H1 (cell line): ENCODE measurements at regions not wholly inside any gene's neighbourhood (a gene's known extent, or its start where the extent isn't known, plus 50 kb on each side); places are given as distances from the start of the nearest gene placed in this dataset.

Experiments used
- CTCF ChIA-PET: fragments of 300-600 bp; sonication (Branson Sonifier 250); formaldehyde crosslinking; loops from one replicate; lab custom pipeline; 2021; ENCODE audit not compliant: partially characterized antibody; lab: Charles Lee
- POLR2A ChIA-PET: fragments of 300-600 bp; sonication (Branson Sonifier 250); formaldehyde crosslinking; loops from one replicate; lab custom pipeline; 2021; ENCODE audit warnings: inconsistent platforms; ENCODE audit not compliant: partially characterized antibody; lab: Charles Lee
- DNase-seq, 2 experiments: peaks; one replicate each; pipeline versions ENCODE4 v3.0.0 to v3.0.0-alpha.2; 2010 to 2022; ENCODE audit warnings: low spot score in 2 of 2, low read depth in 1 of 2, mixed read lengths in 1 of 2
- FAIRE-seq: peaks from 2 replicates; lab custom pipeline; 2011; peaks lifted over from hg19 to GRCh38; lab: Jason Lieb, UNC
- H2AFZ ChIP-seq: 2 replicates; pipeline ENCODE4 v1.8.1; 2012; ENCODE audit warnings: low read length, inconsistent platforms
- H2AK5ac ChIP-seq: 2 replicates; pipeline ENCODE4 v1.6.1; 2013; ENCODE audit warnings: low read depth, low read length
- H2BK120ac ChIP-seq: replicated peaks from 2 replicates; pipeline ENCODE3; 2013; ENCODE audit warnings: low read depth, low read length, inconsistent platforms
- H2BK12ac ChIP-seq: 2 replicates; pipeline ENCODE4 v1.6.1; 2013; ENCODE audit warnings: low read depth, low read length
- H2BK15ac ChIP-seq: 2 replicates; pipeline ENCODE4 v1.6.1; 2013; ENCODE audit warnings: low read length
- H2BK20ac ChIP-seq: 2 replicates; pipeline ENCODE4 v1.6.1; 2013; ENCODE audit warnings: low read length
- H2BK5ac ChIP-seq: 2 replicates; pipeline ENCODE4 v1.6.1; 2013; ENCODE audit warnings: low read depth, low read length
- H3K14ac ChIP-seq: 2 replicates; pipeline ENCODE4 v1.6.1; 2013; ENCODE audit warnings: inconsistent platforms; ENCODE audit not compliant: insufficient read length
- H3K18ac ChIP-seq: 2 replicates; pipeline ENCODE4 v1.6.1; 2013; ENCODE audit warnings: low read length; ENCODE audit errors: extremely low read depth
- H3K23ac ChIP-seq: 2 replicates; pipeline ENCODE4 v1.6.1; 2013; ENCODE audit warnings: inconsistent platforms; ENCODE audit not compliant: insufficient read length
- H3K23me2 ChIP-seq: 2 replicates; pipeline ENCODE4 v1.6.1; 2013; ENCODE audit warnings: low read depth, low read length
- H3K27ac ChIP-seq: 2 replicates; pipeline ENCODE4 v1.6.1; 2011; ENCODE audit warnings: low read depth, low read length, inconsistent platforms
- H3K27me3 ChIP-seq, 4 experiments: replicated peaks in 1 of 4; 1 replicate in 1 of 4; 2 replicates in 3 of 4; pipeline versions ENCODE4 v1.6.1 to v1.8.1; 2011 to 2013; ENCODE audit warnings: low read length in 3 of 4, mild to moderate bottlenecking in 3 of 4, inconsistent platforms in 2 of 4, mixed read lengths in 2 of 4, moderate library complexity in 1 of 4; ENCODE audit not compliant: control insufficient read depth in 3 of 4, insufficient read depth in 3 of 4; ENCODE audit errors: extremely low read depth in 1 of 4
- H3K36me3 ChIP-seq, 4 experiments: 2 replicates each; pipeline versions ENCODE4 v1.6.1 to v1.8.1; 2011 to 2013; ENCODE audit warnings: mild to moderate bottlenecking in 4 of 4, low read length in 3 of 4, moderate library complexity in 2 of 4, control low read depth in 1 of 4, inconsistent platforms in 1 of 4; ENCODE audit not compliant: insufficient read depth in 4 of 4, control insufficient read depth in 2 of 4
- H3K4ac ChIP-seq: replicated peaks from 2 replicates; pipeline ENCODE3; 2013; ENCODE audit warnings: low read length, low read depth, mixed read lengths, inconsistent platforms; ENCODE audit not compliant: insufficient read length
- H3K4me1 ChIP-seq, 4 experiments: replicated peaks in 1 of 4; 1 replicate in 1 of 4; 2 replicates in 3 of 4; pipeline versions ENCODE4 v1.6.1 to v1.8.1; 2011 to 2013; ENCODE audit warnings: low read length in 3 of 4, inconsistent platforms in 2 of 4, mixed read lengths in 1 of 4; ENCODE audit not compliant: insufficient read depth in 4 of 4, control insufficient read depth in 3 of 4
- H3K4me2 ChIP-seq, 2 experiments: 2 replicates each; pipeline versions ENCODE4 v1.6.1 to v1.8.1; 2011 to 2013; ENCODE audit warnings: low read depth in 2 of 2, low read length in 2 of 2, control low read depth in 1 of 2, inconsistent platforms in 1 of 2, mild to moderate bottlenecking in 1 of 2; ENCODE audit not compliant: insufficient read depth in 1 of 2
- H3K4me3 ChIP-seq, 4 experiments: fragments of 200-600, 300-600 bp in 1 of 4; sonication (generic), shearing (Covaris generic), sonication (Bioruptor Twin) in 1 of 4; 2 replicates each; pipeline versions ENCODE4 v1.5.1 to v1.8.1; 2011 to 2016; ENCODE audit warnings: low read length in 4 of 4, low read depth in 3 of 4, control low read depth in 2 of 4, inconsistent platforms in 2 of 4, mild to moderate bottlenecking in 2 of 4, mixed read lengths in 1 of 4, moderate library complexity in 1 of 4; ENCODE audit not compliant: insufficient read depth in 2 of 4; ENCODE audit errors: extremely low read depth in 1 of 4
- H3K56ac ChIP-seq: replicated peaks from 2 replicates; pipeline ENCODE3; 2013; ENCODE audit warnings: low read depth, mild to moderate bottlenecking, mixed read lengths, low read length, inconsistent platforms; ENCODE audit not compliant: insufficient read length
- H3K79me1 ChIP-seq: 2 replicates; pipeline ENCODE4 v1.6.1; 2013; ENCODE audit warnings: low read depth, low read length, control low read depth
- H3K79me2 ChIP-seq, 2 experiments: 2 replicates each; pipeline versions ENCODE4 v1.6.1 to v1.8.1; 2012 to 2013; ENCODE audit warnings: low read length in 2 of 2, mild to moderate bottlenecking in 2 of 2, inconsistent platforms in 1 of 2; ENCODE audit not compliant: insufficient read depth in 2 of 2, control insufficient read depth in 1 of 2
- H3K9ac ChIP-seq, 4 experiments: replicated peaks in 1 of 4; 1 replicate in 1 of 4; 2 replicates in 3 of 4; pipeline versions ENCODE4 v1.6.1 to v1.8.1; 2011 to 2013; ENCODE audit warnings: low read depth in 3 of 4, low read length in 3 of 4, control low read depth in 2 of 4, mild to moderate bottlenecking in 2 of 4, moderate library complexity in 2 of 4, inconsistent platforms in 1 of 4; ENCODE audit errors: extremely low read depth in 1 of 4
- H3K9me3 ChIP-seq, 2 experiments: 2 replicates each; pipeline versions ENCODE4 v1.6.1 to v1.8.1; 2012 to 2013; ENCODE audit warnings: mild to moderate bottlenecking in 2 of 2, moderate library complexity in 2 of 2, control low read depth in 1 of 2, inconsistent platforms in 1 of 2, low read depth in 1 of 2, low read length in 1 of 2, mixed read lengths in 1 of 2; ENCODE audit not compliant: insufficient read depth in 2 of 2
- H4K20me1 ChIP-seq, 2 experiments: replicated peaks in 1 of 2; 2 replicates each; pipeline versions ENCODE3 to v1.8.1; 2011 to 2013; ENCODE audit warnings: inconsistent platforms in 2 of 2, low read length in 2 of 2, mild to moderate bottlenecking in 1 of 2; ENCODE audit not compliant: insufficient read depth in 2 of 2, control insufficient read depth in 1 of 2
- H4K5ac ChIP-seq: 2 replicates; pipeline ENCODE4 v1.6.1; 2013; ENCODE audit warnings: low read length, low read depth, mixed read lengths, inconsistent platforms; ENCODE audit not compliant: insufficient read length
- H4K8ac ChIP-seq: 2 replicates; pipeline ENCODE4 v1.8.0; 2013; ENCODE audit warnings: mild to moderate bottlenecking, moderate library complexity, low read length, inconsistent platforms; ENCODE audit not compliant: insufficient read depth; ENCODE audit errors: extremely low read depth
- H4K91ac ChIP-seq: replicated peaks from 2 replicates; pipeline ENCODE3; 2013; ENCODE audit warnings: low read length, mixed read lengths, inconsistent platforms; ENCODE audit not compliant: insufficient read length
- ATF2 ChIP-seq: IDR thresholded peaks from 2 replicates; pipeline ENCODE4 v1.6.1; 2012; ENCODE audit warnings: low read length, inconsistent platforms
- ATF3 ChIP-seq: IDR thresholded peaks from 2 replicates; pipeline ENCODE4 v1.6.1; 2011; ENCODE audit warnings: low read depth, mild to moderate bottlenecking, low read length; ENCODE audit not compliant: insufficient read depth
- BRCA1 ChIP-seq: IDR thresholded peaks from 2 replicates; pipeline ENCODE4 v1.6.1; 2012; ENCODE audit warnings: low read depth, low read length, improper control_type of control experiment
- CBX5 ChIP-seq: fragments of 300-800, 300-1000 bp; sonication (generic); IDR thresholded peaks from 2 replicates; pipeline ENCODE4 v1.7.1; 2016; ENCODE audit warnings: antibody characterized with exemption, low read length, low read depth
- CREB1 ChIP-seq: IDR thresholded peaks from 2 replicates; pipeline ENCODE4 v1.6.1; 2012; ENCODE audit warnings: inconsistent platforms
- KDM4A ChIP-seq: IDR thresholded peaks from one replicate; pipeline ENCODE4 v1.7.1; 2012; ENCODE audit warnings: low read depth, mild to moderate bottlenecking, moderate library complexity, low read length, inconsistent platforms; ENCODE audit not compliant: severe bottlenecking
- NRF1 ChIP-seq: IDR thresholded peaks from 2 replicates; pipeline ENCODE4 v1.6.1; 2011; ENCODE audit warnings: mild to moderate bottlenecking, low read depth, low read length, improper control_type of control experiment
- POU5F1 ChIP-seq: IDR thresholded peaks from 2 replicates; pipeline ENCODE4 v1.6.1; 2011; ENCODE audit warnings: low read depth, mild to moderate bottlenecking, low read length, moderate library complexity
- RNF2 ChIP-seq: fragments of 200-900, 300-1000 bp; sonication (generic); IDR thresholded peaks from 2 replicates; pipeline ENCODE4 v1.7.1; 2016; ENCODE audit warnings: borderline replicate concordance, low read depth, mild to moderate bottlenecking, antibody characterized with exemption, low read length; ENCODE audit not compliant: poor library complexity, severe bottlenecking; ENCODE audit errors: missing control alignments
- SIN3A ChIP-seq, 2 experiments: IDR thresholded peaks in 1 of 2; conservative IDR thresholded peaks in 1 of 2; 2 replicates each; pipeline ENCODE4 v1.6.1; 2011 to 2012; ENCODE audit warnings: low read length in 2 of 2, improper control_type of control experiment in 1 of 2, low read depth in 1 of 2, mild to moderate bottlenecking in 1 of 2
- SUZ12 ChIP-seq: fragments of 200-600 bp; sonication (generic); IDR thresholded peaks from 2 replicates; pipeline ENCODE4 v1.6.1; 2012; ENCODE audit warnings: mild to moderate bottlenecking, inconsistent platforms, low read length, moderate library complexity, mixed read lengths
- TEAD4 ChIP-seq: IDR thresholded peaks from 2 replicates; pipeline ENCODE4 v1.6.1; 2012; ENCODE audit warnings: low read depth, low read length, inconsistent platforms, mixed read lengths
- WGBS, 2 experiments: shearing (Covaris generic) in 1 of 2; methylation state at CpG; one replicate each; pipeline versions ENCODE4 v1.1.6 to v1.1.7; 2013 to 2015; ENCODE audit warnings: low lambda C conversion rate in 2 of 2, mixed read lengths in 2 of 2, inconsistent platforms in 1 of 2, low coverage in 1 of 2, missing lambda C conversion rate in 1 of 2; ENCODE audit not compliant: insufficient replicate concordance in 2 of 2, insufficient coverage in 1 of 2, insufficient read length in 1 of 2; ENCODE audit errors: extremely low coverage in 1 of 2, missing lambda C conversion rate in 1 of 2; 5-methylcytosine and 5-hydroxymethylcytosine counted together

GRCh38 chr10:128473396-128473795 is 347.2 kb upstream of the MKI67 start:
- H2BK5ac ChIP-seq = no peak overlapping the region
- H3K9me3 ChIP-seq = no peaks in the 10 kb centered on the region
- H3K79me2 ChIP-seq = no peaks in the 10 kb centered on the region; a peak in 1 of 4 replicates
- no peaks in the 10 kb centered on the region for H3K79me1 ChIP-seq
- H3K36me3 ChIP-seq = no peaks in the 10 kb centered on the region
- H3K23me2 ChIP-seq = peaks cover 8% of the 10 kb centered on the region; the same call in 1 of the 2 replicates
- H3K4me3 ChIP-seq = no peak overlapping the region
- H3K4me1 ChIP-seq = no peaks in the 10 kb centered on the region
- H4K5ac ChIP-seq = no peak overlapping the region
- no peaks in the 10 kb centered on the region for H3K27me3 ChIP-seq
- WGBS, 2 experiments = 89% methylated on average over 11 of the region's 11 CpGs; no CpG with 5 or more reads in 1 of the 2 experiments
- no peak overlapping the region for H2BK15ac ChIP-seq
- FAIRE-seq (no peak), DNase-seq (no peak)
- H3K9ac ChIP-seq = no peak overlapping the region
- H3K18ac ChIP-seq = no peak overlapping the region
- H3K14ac ChIP-seq = no peak overlapping the region
- H3K27ac ChIP-seq = no peak overlapping the region
- no peak overlapping the region for H2BK120ac ChIP-seq
- no peak for TF ChIP-seq TEAD4
- TF ChIP-seq CREB1 = no peak
- no peak for TF ChIP-seq BRCA1
- no peak for TF ChIP-seq ATF3
- no peak for TF ChIP-seq RNF2
- no peak for TF ChIP-seq SUZ12
- TF ChIP-seq POU5F1 = no peak
- no peak for TF ChIP-seq SIN3A (conservative IDR thresholded peaks at IDR 0.05 in 1 of 2, IDR thresholded peaks at IDR 0.05 in 1 of 2; ENCODE audit: low read depth in 1 of 2, low read length in 2 of 2)
- TF ChIP-seq CBX5 = no peak
- TF ChIP-seq KDM4A = no peak
- no peak for TF ChIP-seq NRF1
- TF ChIP-seq ATF2 = no peak
- no peak overlapping the region for H2BK12ac ChIP-seq
- no peak overlapping the region for H4K91ac ChIP-seq
- ChIA-PET CTCF (no interaction called here), POLR2A (no interaction called here)
- no peak overlapping the region for H3K4ac ChIP-seq
- H3K56ac ChIP-seq = no peak overlapping the region
- H2AFZ ChIP-seq = no peak overlapping the region
- H3K4me2 ChIP-seq = no peak overlapping the region
- H2AK5ac ChIP-seq = no peak overlapping the region
- H4K20me1 ChIP-seq = peaks cover 0 to 6% of the 10 kb centered on the region in 2 experiments
- no peak overlapping the region for H3K23ac ChIP-seq
- H2BK20ac ChIP-seq = no peak overlapping the region
- no peak overlapping the region for H4K8ac ChIP-seq
